Endothelial cell of umbilical vein (primary cell): ENCODE measurements at regions not wholly inside any gene's neighbourhood (a gene's known extent, or its start where the extent isn't known, plus 50 kb on each side); places are given as distances from the start of the nearest gene placed in this dataset.

Experiments used
- BruUV-seq: library from RNA; stranded (reverse); fragments of 400-500 nt; replicated peaks from 2 replicates; lab custom pipeline; 2021; lab: Mats Ljungman, UMichigan
- CTCF ChIA-PET: fragments of 300-600, 350-600 bp; sonication (Branson Sonifier 250); formaldehyde crosslinking; loops from one replicate; lab custom pipeline; 2021; ENCODE audit warnings: antibody characterized with exemption, inconsistent platforms; lab: Charles Lee
- POLR2A ChIA-PET: fragments of 300-600, 350-600 bp; sonication (Branson Sonifier 250); formaldehyde crosslinking; loops from one replicate; lab custom pipeline; 2021; ENCODE audit warnings: antibody characterized with exemption, inconsistent platforms; lab: Charles Lee
- DNase-seq: peaks from one replicate; pipeline ENCODE4 v3.0.0-alpha.2; 2011; ENCODE audit warnings: low read depth, low spot score
- FAIRE-seq: peaks from 2 replicates; lab custom pipeline; 2011; peaks lifted over from hg19 to GRCh38; lab: Jason Lieb, UNC
- H2AFZ ChIP-seq: 2 replicates; pipeline ENCODE4 v1.6.0; 2012; ENCODE audit warnings: low read depth, low read length, control low read depth, inconsistent platforms
- H3K27ac ChIP-seq: 2 replicates; pipeline ENCODE4 v1.5.1; 2011; ENCODE audit warnings: low read depth, mild to moderate bottlenecking, control low read depth, low read length, moderate library complexity; ENCODE audit not compliant: insufficient read depth
- H3K27me3 ChIP-seq, 2 experiments: 2 replicates each; pipeline versions ENCODE4 v1.6.0 to v1.6.1; 2011; ENCODE audit warnings: low read length in 2 of 2, mixed read lengths in 1 of 2; ENCODE audit not compliant: control insufficient read depth in 2 of 2, insufficient read depth in 2 of 2
- H3K36me3 ChIP-seq, 2 experiments: 2 replicates in 1 of 2; 3 replicates in 1 of 2; pipeline ENCODE4 v1.5.1; 2011; ENCODE audit warnings: low read length in 2 of 2, mild to moderate bottlenecking in 1 of 2, moderate library complexity in 1 of 2; ENCODE audit not compliant: control insufficient read depth in 2 of 2, insufficient read depth in 2 of 2; ENCODE audit errors: extremely low read depth in 1 of 2
- H3K4me1 ChIP-seq: 3 replicates; pipeline ENCODE4 v1.5.1; 2011; ENCODE audit warnings: mild to moderate bottlenecking, low read length; ENCODE audit not compliant: control insufficient read depth, insufficient read depth; ENCODE audit errors: extremely low read depth
- H3K4me2 ChIP-seq: 2 replicates; pipeline ENCODE4 v1.6.1; 2011; ENCODE audit warnings: low read length, control low read depth, mixed read lengths; ENCODE audit not compliant: insufficient read depth
- H3K4me3 ChIP-seq, 3 experiments: fragments of 200-600 bp in 1 of 3; sonication (generic), shearing (Covaris generic) in 1 of 3; replicated peaks in 1 of 3; 2 replicates each; pipeline ENCODE4 v1.5.1; 2011 to 2016; ENCODE audit warnings: control low read depth in 3 of 3, low read length in 3 of 3, mild to moderate bottlenecking in 2 of 3, inconsistent platforms in 1 of 3, low read depth in 1 of 3, moderate library complexity in 1 of 3; ENCODE audit not compliant: insufficient read depth in 1 of 3
- H3K79me2 ChIP-seq: 2 replicates; pipeline ENCODE4 v1.6.0; 2012; ENCODE audit warnings: low read length, inconsistent platforms; ENCODE audit not compliant: control insufficient read depth, insufficient read depth
- H3K9ac ChIP-seq: replicated peaks from 2 replicates; pipeline ENCODE3; 2011; ENCODE audit warnings: low read length, control low read depth; ENCODE audit not compliant: insufficient read depth; ENCODE audit errors: extremely low read depth
- H3K9me1 ChIP-seq: replicated peaks from 3 replicates; pipeline ENCODE4 v1.6.0; 2011; ENCODE audit warnings: mild to moderate bottlenecking, low read length; ENCODE audit not compliant: control insufficient read depth, insufficient read depth; ENCODE audit errors: extremely low read depth
- H3K9me3 ChIP-seq: replicated peaks from 2 replicates; pipeline ENCODE4 v1.5.1; 2012; ENCODE audit warnings: low read length, inconsistent platforms; ENCODE audit not compliant: control insufficient read depth, insufficient read depth
- H4K20me1 ChIP-seq: replicated peaks from 2 replicates; pipeline ENCODE3; 2011; ENCODE audit warnings: mild to moderate bottlenecking, low read length; ENCODE audit not compliant: control insufficient read depth, insufficient read depth; ENCODE audit errors: extremely low read depth
- CTCF ChIP-seq, 2 donors: IDR thresholded peaks; 1 replicate in 1 of 2; 2 replicates in 1 of 2; pipeline ENCODE4 v1.5.1; 2011; ENCODE audit warnings: low read length in 2 of 2, mild to moderate bottlenecking in 2 of 2, moderate library complexity in 2 of 2, control low read depth in 1 of 2, inconsistent platforms in 1 of 2, low read depth in 1 of 2; ENCODE audit not compliant: insufficient read depth in 1 of 2; ENCODE audit errors: extremely low read depth in 1 of 2
- EZH2 ChIP-seq: IDR thresholded peaks from 2 replicates; pipeline ENCODE4 v1.6.1; 2012; ENCODE audit warnings: borderline replicate concordance, low read depth, mild to moderate bottlenecking, moderate library complexity, low read length, inconsistent platforms; ENCODE audit not compliant: severe bottlenecking
- FOS ChIP-seq: IDR thresholded peaks from 2 replicates; pipeline ENCODE4 v1.6.1; 2011; ENCODE audit warnings: mild to moderate bottlenecking, low read length, moderate library complexity, borderline replicate concordance; ENCODE audit not compliant: insufficient read depth
- GATA2 ChIP-seq: IDR thresholded peaks from 2 replicates; pipeline ENCODE4 v1.7.0; 2011; ENCODE audit warnings: low read depth, mild to moderate bottlenecking, moderate library complexity, mixed read lengths, low read length; ENCODE audit not compliant: insufficient read length, insufficient read depth
- JUN ChIP-seq: IDR thresholded peaks from 2 replicates; pipeline ENCODE4 v1.6.1; 2011; ENCODE audit warnings: borderline replicate concordance, low read depth; ENCODE audit not compliant: insufficient read length, insufficient read depth
- MYC ChIP-seq: IDR thresholded peaks from one replicate; pipeline ENCODE4 v1.6.1; 2011; ENCODE audit warnings: mild to moderate bottlenecking, low read depth, low read length
- POLR2A ChIP-seq: IDR thresholded peaks from 2 replicates; pipeline ENCODE4 v1.6.1; 2012; ENCODE audit warnings: low read depth, mild to moderate bottlenecking, control low read depth, low read length
- POLR2AphosphoS5 ChIP-seq: IDR thresholded peaks from 2 replicates; pipeline ENCODE4 v1.6.1; 2012; ENCODE audit warnings: low read depth, mild to moderate bottlenecking, control low read depth, low read length, moderate library complexity; ENCODE audit not compliant: insufficient read depth
- dilution Hi-C: fragments of 300-500 bp; cut with MboI; formaldehyde crosslinking; loops from one replicate; pipeline ENCODE4 v1.15.0; 2019; ENCODE audit warnings: low sequenced_read_pairs; ENCODE audit not compliant: extremely low pct_ligation_motif_present
- intact Hi-C: fragments of 100-400 bp; cut with micrococcal nuclease; formaldehyde crosslinking; loops from one replicate; pipeline ENCODE4 v1.10.0; 2022
- TF ChIP-seq, protein P1 (sequence below): IDR thresholded peaks from 2 replicates; pipeline ENCODE4 v1.6.1; 2011; ENCODE audit not compliant: insufficient read depth, insufficient read length

DNA sequence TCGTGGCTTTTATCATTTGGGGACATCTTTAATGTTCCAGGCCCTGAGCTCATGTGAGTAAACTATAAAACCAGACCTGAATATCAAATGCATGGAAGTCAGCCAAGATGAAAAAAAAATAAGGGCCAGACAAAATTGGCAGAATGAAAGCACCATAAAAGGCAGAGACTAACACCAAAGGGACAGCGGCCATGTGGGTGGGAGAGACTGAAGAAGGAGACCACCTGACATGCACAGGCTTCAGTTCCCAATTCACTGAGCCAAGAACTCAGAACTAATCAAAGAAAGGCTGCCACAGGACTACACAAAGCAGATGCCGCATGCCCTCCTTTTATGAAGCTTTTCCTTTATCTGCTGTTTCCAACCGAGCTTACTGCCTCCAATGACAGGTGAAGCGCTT lies 267.1 kb downstream of the RAD51AP2 start:
- Histone ChIP-seq H3K9ac (no peak overlapping the region), H3K27ac (no peak overlapping the region), H3K9me1 (no peaks in the 10 kb centered on the region), H3K4me2 (no peak overlapping the region), H3K4me1 (no peaks in the 10 kb centered on the region), H3K36me3 (no peaks in the 10 kb centered on the region), H4K20me1 (no peaks in the 10 kb centered on the region), H3K79me2 (no peaks in the 10 kb centered on the region), H3K4me3 (no peak overlapping the region), H2AFZ (no peak overlapping the region), H3K27me3 (no peaks in the 10 kb centered on the region), H3K9me3 (no peaks in the 10 kb centered on the region)
- no peak for DNase-seq
- dilution Hi-C loops (no loop called here), intact Hi-C loops (no loop called here)
- no TSS peak for BruUV-seq
- POLR2A ChIA-PET: no interaction called here
- TF ChIP-seq, protein P1, sequence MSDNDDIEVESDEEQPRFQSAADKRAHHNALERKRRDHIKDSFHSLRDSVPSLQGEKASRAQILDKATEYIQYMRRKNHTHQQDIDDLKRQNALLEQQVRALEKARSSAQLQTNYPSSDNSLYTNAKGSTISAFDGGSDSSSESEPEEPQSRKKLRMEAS: no peak
- TF ChIP-seq CTCF (IDR thresholded peaks at IDR 0.05; ENCODE audit: extremely low read depth in 1 of 2, insufficient read depth in 1 of 2, low read depth in 1 of 2, low read length in 2 of 2) (no peak), POLR2AphosphoS5 (no peak), POLR2A (no peak), GATA2 (no peak)
- CTCF ChIA-PET: no interaction called here
- no peak for FAIRE-seq

- TF ChIP-seq JUN (no peak), CTCF (IDR thresholded peaks at IDR 0.05; ENCODE audit: extremely low read depth in 1 of 2, insufficient read depth in 1 of 2, low read depth in 1 of 2, low read length in 2 of 2) (no peak), POLR2AphosphoS5 (no peak), EZH2 (no peak), FOS (no peak), GATA2 (no peak), MYC (no peak)
- TF ChIP-seq, protein P1: no peak
Observed at GRCh38 chr2:17249249-17249648, 269.0 kb downstream of the RAD51AP2 start.

More at GRCh38 chr2:17249249-17249648, 269.0 kb downstream of the RAD51AP2 start:
- H3K4me2 ChIP-seq: no peak overlapping the region
- no peaks in the 10 kb centered on the region for H3K36me3 ChIP-seq
- dilution Hi-C loops (no loop called here), intact Hi-C loops (no loop called here)
- no peak overlapping the region for H3K4me3 ChIP-seq
- no TSS peak for BruUV-seq
- H3K9me1 ChIP-seq: no peaks in the 10 kb centered on the region
- no peaks in the 10 kb centered on the region for H4K20me1 ChIP-seq
- no peaks in the 10 kb centered on the region for H3K4me1 ChIP-seq
- no peak for FAIRE-seq
- no peak overlapping the region for H3K27ac ChIP-seq
- H3K9me3 ChIP-seq: no peaks in the 10 kb centered on the region
- H3K9ac ChIP-seq: no peak overlapping the region
- no peak for DNase-seq
- ChIA-PET POLR2A (no interaction called here), CTCF (no interaction called here)
- H3K79me2 ChIP-seq: no peaks in the 10 kb centered on the region
- H3K27me3 ChIP-seq: no peaks in the 10 kb centered on the region
- no peak overlapping the region for H2AFZ ChIP-seq
